K562 (cell line): ENCODE measurements at regions not wholly inside any gene's neighbourhood (a gene's known extent, or its start where the extent isn't known, plus 50 kb on each side); places are given as distances from the start of the nearest gene placed in this dataset.

ENCODE experiments used
- ATAC-seq: fragments of 200-7000 bp; cut with Tn5 transposase; 3 replicates; pipeline ENCODE4 v1.9.1; 2020; ENCODE audit warnings: moderate library complexity
- BruUV-seq: library from RNA; stranded (reverse); fragments of 400-500 nt; replicated peaks from 2 replicates; lab custom pipeline; 2021; lab: Mats Ljungman, UMichigan
- CTCF ChIA-PET: fragments of 300-600 bp; formaldehyde crosslinking; extraction: SDS; loops from one replicate; lab custom pipeline; 2021; ENCODE audit warnings: low intra/inter-chr PET ratio; lab: Yijun Ruan, JAX
- POLR2A ChIA-PET: fragments of 300-600, 350-650 bp; sonication (Branson Sonifier 250); formaldehyde crosslinking; extraction: SDS; loops from one replicate; lab custom pipeline; 2021; ENCODE audit warnings: antibody characterized with exemption, inconsistent platforms; lab: Yijun Ruan, JAX
- DNase-seq, 4 experiments: peaks; one replicate each; pipeline versions ENCODE4 v3.0.0 to v3.0.0-alpha.2; 2011 to 2018; ENCODE audit warnings: low spot score in 3 of 4, mixed read lengths in 3 of 4; ENCODE audit errors: extremely low read depth in 1 of 4
- FAIRE-seq: peaks from 2 replicates; lab custom pipeline; 2011; peaks lifted over from hg19 to GRCh38; lab: Jason Lieb, UNC
- H2AFZ ChIP-seq: 2 replicates; pipeline ENCODE4 v1.6.0; 2011; ENCODE audit warnings: low read depth, low read length, control low read depth, inconsistent platforms
- H3K27ac ChIP-seq: fragments of 200-600 bp; 3 replicates; pipeline ENCODE4 v1.8.0; 2011; ENCODE audit warnings: low read depth, mild to moderate bottlenecking, control low read depth, inconsistent platforms, low read length, moderate library complexity, mixed read lengths; ENCODE audit errors: extremely low read depth
- H3K27me3 ChIP-seq, 2 experiments: fragments of 300-600 bp in 1 of 2; 2 replicates in 1 of 2; 3 replicates in 1 of 2; pipeline versions ENCODE4 v1.6.0 to v1.8.0; 2011; ENCODE audit warnings: inconsistent platforms in 2 of 2, low read length in 2 of 2, mild to moderate bottlenecking in 1 of 2, mixed read lengths in 1 of 2, moderate library complexity in 1 of 2; ENCODE audit not compliant: control insufficient read depth in 2 of 2, insufficient read depth in 2 of 2
- H3K36me3 ChIP-seq: fragments of 300-600 bp; 3 replicates; pipeline ENCODE4 v1.8.0; 2011; ENCODE audit warnings: mild to moderate bottlenecking, low read length, inconsistent platforms; ENCODE audit not compliant: control insufficient read depth, insufficient read depth
- H3K4me1 ChIP-seq, 2 experiments: fragments of 200-600 bp in 1 of 2; replicated peaks in 1 of 2; 2 replicates in 1 of 2; 3 replicates in 1 of 2; pipeline versions ENCODE4 v1.5.1 to v1.8.0; 2011; ENCODE audit warnings: inconsistent platforms in 2 of 2, low read length in 2 of 2, mild to moderate bottlenecking in 1 of 2, mixed read lengths in 1 of 2, moderate library complexity in 1 of 2; ENCODE audit not compliant: control insufficient read depth in 2 of 2, insufficient read depth in 2 of 2
- H3K4me2 ChIP-seq: 2 replicates; pipeline ENCODE4 v1.6.1; 2011; ENCODE audit warnings: low read length, control low read depth, inconsistent platforms, mixed read lengths; ENCODE audit not compliant: insufficient read depth
- H3K4me3 ChIP-seq: fragments of 200-600 bp; sonication (generic), shearing (Covaris generic); 2 replicates; pipeline ENCODE4 v1.5.1; 2016; ENCODE audit warnings: control low read depth, inconsistent platforms
- H3K79me2 ChIP-seq: fragments of 200-600 bp; 3 replicates; pipeline ENCODE4 v1.8.0; 2011; ENCODE audit warnings: low read length, inconsistent platforms; ENCODE audit not compliant: control insufficient read depth, insufficient read depth
- H3K9ac ChIP-seq, 2 experiments: 2 replicates each; pipeline versions ENCODE4 v1.6.0 to v1.6.1; 2011; ENCODE audit warnings: low read depth in 2 of 2, low read length in 2 of 2, control low read depth in 1 of 2, inconsistent platforms in 1 of 2, mild to moderate bottlenecking in 1 of 2, mixed read lengths in 1 of 2; ENCODE audit not compliant: insufficient read depth in 1 of 2
- H3K9me1 ChIP-seq: one replicate; pipeline ENCODE4 v1.6.0; 2011; ENCODE audit warnings: inconsistent platforms, mild to moderate bottlenecking, low read length, moderate library complexity; ENCODE audit not compliant: control insufficient read depth, insufficient read depth
- H3K9me3 ChIP-seq: replicated peaks from 2 replicates; pipeline ENCODE4 v1.5.1; 2011; ENCODE audit warnings: low read depth, low read length, inconsistent platforms; ENCODE audit not compliant: control insufficient read depth, insufficient read depth
- H4K20me1 ChIP-seq: replicated peaks from 2 replicates; pipeline ENCODE4 v1.6.1; 2011; ENCODE audit warnings: low read length, inconsistent platforms, mixed read lengths; ENCODE audit not compliant: control insufficient read depth, insufficient read depth
- CHD4 ChIP-seq: fragments of 200-600 bp; sonication (generic); IDR thresholded peaks from 3 replicates; pipeline ENCODE4 v1.6.1; 2012; ENCODE audit warnings: low read depth, mild to moderate bottlenecking, mixed read lengths, low read length, inconsistent platforms; ENCODE audit not compliant: insufficient read depth, insufficient replicate concordance, poor library complexity, severe bottlenecking
- ELF4 ChIP-seq: fragments of 450-650 bp; formaldehyde crosslinking; IDR thresholded peaks from 2 replicates; pipeline ENCODE4 v1.4.0; 2022; ENCODE audit warnings: missing genetic modification characterization
- PHF20 ChIP-seq: fragments of 450-650 bp; IDR thresholded peaks from 2 replicates; pipeline ENCODE4 v1.6.1; 2018; ENCODE audit not compliant: partially characterized antibody
- POLR2H ChIP-seq: IDR thresholded peaks from 2 replicates; pipeline ENCODE4 v1.6.1; 2016; ENCODE audit warnings: missing genetic modification characterization, low read depth, mild to moderate bottlenecking, control low read depth, missing compliant biosample characterization, moderate library complexity
- TRIM28 ChIP-seq: fragments of 450-650 bp; IDR thresholded peaks from 2 replicates; pipeline ENCODE4 v1.6.1; 2017
- WGBS: fragments of 100-300 bp; shearing (Covaris generic); methylation state at CpG from one replicate; pipeline ENCODE4 v1.1.6; 2016; ENCODE audit warnings: low coverage, mixed read lengths; ENCODE audit not compliant: insufficient coverage; ENCODE audit errors: missing lambda C conversion rate; 5-methylcytosine and 5-hydroxymethylcytosine counted together
- in situ Hi-C: fragments of 300-500 bp; cut with MboI; formaldehyde crosslinking; loops from 4 replicates; pipeline ENCODE4 v1.15.0; 2018; ENCODE audit warnings: inconsistent platforms, mixed read lengths
- intact Hi-C: fragments of 100-400 bp; cut with micrococcal nuclease; formaldehyde crosslinking; loops from 2 replicates; pipeline ENCODE4 v1.14.2; 2022
- TF ChIP-seq, protein P1 (sequence below): fragments of 450-650 bp; IDR thresholded peaks from 2 replicates; pipeline ENCODE4 v1.6.1; 2016; ENCODE audit warnings: mild to moderate bottlenecking, moderate library complexity
- TF ChIP-seq, protein P2 (sequence below): fragments of 450-650 bp; IDR thresholded peaks from 2 replicates; pipeline ENCODE4 v1.6.1; 2016; ENCODE audit warnings: mild to moderate bottlenecking
- TF ChIP-seq, protein P3 (sequence below): sonication (generic); formaldehyde crosslinking; IDR thresholded peaks from 2 replicates; pipeline ENCODE4 v1.8.0; 2022; ENCODE audit warnings: missing genetic modification reagents, mild to moderate bottlenecking, borderline replicate concordance

DNA sequence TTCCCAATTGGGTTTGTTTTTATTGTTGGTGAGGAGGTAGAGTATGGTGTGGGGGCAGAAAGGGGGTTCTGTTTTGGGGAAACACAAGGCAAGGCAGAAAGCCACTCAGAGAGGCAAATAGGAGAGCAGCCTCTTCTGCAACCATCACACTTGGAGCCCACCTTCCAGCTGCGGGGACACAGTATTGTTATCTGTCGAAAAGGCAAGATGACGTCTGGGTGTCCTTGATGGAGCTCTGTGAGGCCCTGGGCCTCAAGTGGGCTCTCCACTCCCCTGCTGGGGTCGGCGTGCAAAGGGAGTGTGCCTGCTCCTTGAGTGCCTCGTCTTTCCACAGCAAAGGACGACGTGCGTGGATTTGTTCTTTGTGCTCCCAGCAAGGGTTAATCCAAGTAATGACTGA is 227.6 kb downstream of the ANAPC1 start:
- ChIA-PET POLR2A (no interaction called here), CTCF (no interaction called here)
- Histone ChIP-seq H3K9me3 (no peaks in the 10 kb centered on the region), H3K27ac (no peak overlapping the region), H4K20me1 (no peaks in the 10 kb centered on the region), H3K4me1 (peaks cover 0 to 14% of the 10 kb centered on the region in 2 experiments; a peak in 3 of 5 replicates), H3K9me1 (no peaks in the 10 kb centered on the region), H2AFZ (no peak overlapping the region), H3K27me3 (no peaks in the 10 kb centered on the region), H3K79me2 (no peaks in the 10 kb centered on the region), H3K4me2 (no peak overlapping the region), H3K9ac (no peak overlapping the region), H3K4me3 (no peak overlapping the region), H3K36me3 (no peaks in the 10 kb centered on the region)
- in situ Hi-C loops = no loop called here
- no TSS peak for BruUV-seq
- intact Hi-C loops = no loop called here
- WGBS = 56% methylated on average over 9 of the region's 9 CpGs
- no peak for DNase-seq
- no peak for ATAC-seq
- no peak for FAIRE-seq
- no peak for TF ChIP-seq ELF4 (CRISPR knock-in tag)
- no peak for TF ChIP-seq CHD4
- TF ChIP-seq, protein P1, sequence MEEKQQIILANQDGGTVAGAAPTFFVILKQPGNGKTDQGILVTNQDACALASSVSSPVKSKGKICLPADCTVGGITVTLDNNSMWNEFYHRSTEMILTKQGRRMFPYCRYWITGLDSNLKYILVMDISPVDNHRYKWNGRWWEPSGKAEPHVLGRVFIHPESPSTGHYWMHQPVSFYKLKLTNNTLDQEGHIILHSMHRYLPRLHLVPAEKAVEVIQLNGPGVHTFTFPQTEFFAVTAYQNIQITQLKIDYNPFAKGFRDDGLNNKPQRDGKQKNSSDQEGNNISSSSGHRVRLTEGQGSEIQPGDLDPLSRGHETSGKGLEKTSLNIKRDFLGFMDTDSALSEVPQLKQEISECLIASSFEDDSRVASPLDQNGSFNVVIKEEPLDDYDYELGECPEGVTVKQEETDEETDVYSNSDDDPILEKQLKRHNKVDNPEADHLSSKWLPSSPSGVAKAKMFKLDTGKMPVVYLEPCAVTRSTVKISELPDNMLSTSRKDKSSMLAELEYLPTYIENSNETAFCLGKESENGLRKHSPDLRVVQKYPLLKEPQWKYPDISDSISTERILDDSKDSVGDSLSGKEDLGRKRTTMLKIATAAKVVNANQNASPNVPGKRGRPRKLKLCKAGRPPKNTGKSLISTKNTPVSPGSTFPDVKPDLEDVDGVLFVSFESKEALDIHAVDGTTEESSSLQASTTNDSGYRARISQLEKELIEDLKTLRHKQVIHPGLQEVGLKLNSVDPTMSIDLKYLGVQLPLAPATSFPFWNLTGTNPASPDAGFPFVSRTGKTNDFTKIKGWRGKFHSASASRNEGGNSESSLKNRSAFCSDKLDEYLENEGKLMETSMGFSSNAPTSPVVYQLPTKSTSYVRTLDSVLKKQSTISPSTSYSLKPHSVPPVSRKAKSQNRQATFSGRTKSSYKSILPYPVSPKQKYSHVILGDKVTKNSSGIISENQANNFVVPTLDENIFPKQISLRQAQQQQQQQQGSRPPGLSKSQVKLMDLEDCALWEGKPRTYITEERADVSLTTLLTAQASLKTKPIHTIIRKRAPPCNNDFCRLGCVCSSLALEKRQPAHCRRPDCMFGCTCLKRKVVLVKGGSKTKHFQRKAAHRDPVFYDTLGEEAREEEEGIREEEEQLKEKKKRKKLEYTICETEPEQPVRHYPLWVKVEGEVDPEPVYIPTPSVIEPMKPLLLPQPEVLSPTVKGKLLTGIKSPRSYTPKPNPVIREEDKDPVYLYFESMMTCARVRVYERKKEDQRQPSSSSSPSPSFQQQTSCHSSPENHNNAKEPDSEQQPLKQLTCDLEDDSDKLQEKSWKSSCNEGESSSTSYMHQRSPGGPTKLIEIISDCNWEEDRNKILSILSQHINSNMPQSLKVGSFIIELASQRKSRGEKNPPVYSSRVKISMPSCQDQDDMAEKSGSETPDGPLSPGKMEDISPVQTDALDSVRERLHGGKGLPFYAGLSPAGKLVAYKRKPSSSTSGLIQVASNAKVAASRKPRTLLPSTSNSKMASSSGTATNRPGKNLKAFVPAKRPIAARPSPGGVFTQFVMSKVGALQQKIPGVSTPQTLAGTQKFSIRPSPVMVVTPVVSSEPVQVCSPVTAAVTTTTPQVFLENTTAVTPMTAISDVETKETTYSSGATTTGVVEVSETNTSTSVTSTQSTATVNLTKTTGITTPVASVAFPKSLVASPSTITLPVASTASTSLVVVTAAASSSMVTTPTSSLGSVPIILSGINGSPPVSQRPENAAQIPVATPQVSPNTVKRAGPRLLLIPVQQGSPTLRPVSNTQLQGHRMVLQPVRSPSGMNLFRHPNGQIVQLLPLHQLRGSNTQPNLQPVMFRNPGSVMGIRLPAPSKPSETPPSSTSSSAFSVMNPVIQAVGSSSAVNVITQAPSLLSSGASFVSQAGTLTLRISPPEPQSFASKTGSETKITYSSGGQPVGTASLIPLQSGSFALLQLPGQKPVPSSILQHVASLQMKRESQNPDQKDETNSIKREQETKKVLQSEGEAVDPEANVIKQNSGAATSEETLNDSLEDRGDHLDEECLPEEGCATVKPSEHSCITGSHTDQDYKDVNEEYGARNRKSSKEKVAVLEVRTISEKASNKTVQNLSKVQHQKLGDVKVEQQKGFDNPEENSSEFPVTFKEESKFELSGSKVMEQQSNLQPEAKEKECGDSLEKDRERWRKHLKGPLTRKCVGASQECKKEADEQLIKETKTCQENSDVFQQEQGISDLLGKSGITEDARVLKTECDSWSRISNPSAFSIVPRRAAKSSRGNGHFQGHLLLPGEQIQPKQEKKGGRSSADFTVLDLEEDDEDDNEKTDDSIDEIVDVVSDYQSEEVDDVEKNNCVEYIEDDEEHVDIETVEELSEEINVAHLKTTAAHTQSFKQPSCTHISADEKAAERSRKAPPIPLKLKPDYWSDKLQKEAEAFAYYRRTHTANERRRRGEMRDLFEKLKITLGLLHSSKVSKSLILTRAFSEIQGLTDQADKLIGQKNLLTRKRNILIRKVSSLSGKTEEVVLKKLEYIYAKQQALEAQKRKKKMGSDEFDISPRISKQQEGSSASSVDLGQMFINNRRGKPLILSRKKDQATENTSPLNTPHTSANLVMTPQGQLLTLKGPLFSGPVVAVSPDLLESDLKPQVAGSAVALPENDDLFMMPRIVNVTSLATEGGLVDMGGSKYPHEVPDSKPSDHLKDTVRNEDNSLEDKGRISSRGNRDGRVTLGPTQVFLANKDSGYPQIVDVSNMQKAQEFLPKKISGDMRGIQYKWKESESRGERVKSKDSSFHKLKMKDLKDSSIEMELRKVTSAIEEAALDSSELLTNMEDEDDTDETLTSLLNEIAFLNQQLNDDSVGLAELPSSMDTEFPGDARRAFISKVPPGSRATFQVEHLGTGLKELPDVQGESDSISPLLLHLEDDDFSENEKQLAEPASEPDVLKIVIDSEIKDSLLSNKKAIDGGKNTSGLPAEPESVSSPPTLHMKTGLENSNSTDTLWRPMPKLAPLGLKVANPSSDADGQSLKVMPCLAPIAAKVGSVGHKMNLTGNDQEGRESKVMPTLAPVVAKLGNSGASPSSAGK = no peak
- no peak for TF ChIP-seq POLR2H (tag)
- TF ChIP-seq PHF20 = no peak
- TF ChIP-seq TRIM28 = no peak
- TF ChIP-seq, protein P2, sequence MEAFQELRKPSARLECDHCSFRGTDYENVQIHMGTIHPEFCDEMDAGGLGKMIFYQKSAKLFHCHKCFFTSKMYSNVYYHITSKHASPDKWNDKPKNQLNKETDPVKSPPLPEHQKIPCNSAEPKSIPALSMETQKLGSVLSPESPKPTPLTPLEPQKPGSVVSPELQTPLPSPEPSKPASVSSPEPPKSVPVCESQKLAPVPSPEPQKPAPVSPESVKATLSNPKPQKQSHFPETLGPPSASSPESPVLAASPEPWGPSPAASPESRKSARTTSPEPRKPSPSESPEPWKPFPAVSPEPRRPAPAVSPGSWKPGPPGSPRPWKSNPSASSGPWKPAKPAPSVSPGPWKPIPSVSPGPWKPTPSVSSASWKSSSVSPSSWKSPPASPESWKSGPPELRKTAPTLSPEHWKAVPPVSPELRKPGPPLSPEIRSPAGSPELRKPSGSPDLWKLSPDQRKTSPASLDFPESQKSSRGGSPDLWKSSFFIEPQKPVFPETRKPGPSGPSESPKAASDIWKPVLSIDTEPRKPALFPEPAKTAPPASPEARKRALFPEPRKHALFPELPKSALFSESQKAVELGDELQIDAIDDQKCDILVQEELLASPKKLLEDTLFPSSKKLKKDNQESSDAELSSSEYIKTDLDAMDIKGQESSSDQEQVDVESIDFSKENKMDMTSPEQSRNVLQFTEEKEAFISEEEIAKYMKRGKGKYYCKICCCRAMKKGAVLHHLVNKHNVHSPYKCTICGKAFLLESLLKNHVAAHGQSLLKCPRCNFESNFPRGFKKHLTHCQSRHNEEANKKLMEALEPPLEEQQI = no peak
- TF ChIP-seq, protein P3, sequence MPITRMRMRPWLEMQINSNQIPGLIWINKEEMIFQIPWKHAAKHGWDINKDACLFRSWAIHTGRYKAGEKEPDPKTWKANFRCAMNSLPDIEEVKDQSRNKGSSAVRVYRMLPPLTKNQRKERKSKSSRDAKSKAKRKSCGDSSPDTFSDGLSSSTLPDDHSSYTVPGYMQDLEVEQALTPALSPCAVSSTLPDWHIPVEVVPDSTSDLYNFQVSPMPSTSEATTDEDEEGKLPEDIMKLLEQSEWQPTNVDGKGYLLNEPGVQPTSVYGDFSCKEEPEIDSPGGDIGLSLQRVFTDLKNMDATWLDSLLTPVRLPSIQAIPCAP (CRISPR knock-in tag) = no peak
